Fibroblast of pulmonary artery (primary cell): ENCODE measurements at regions not wholly inside any gene's neighbourhood (a gene's known extent, or its start where the extent isn't known, plus 50 kb on each side); places are given as distances from the start of the nearest gene placed in this dataset.
A peak's percentile ranks its signal among the peaks of the same experiment; 100 is the strongest.

Experiments used
- DNase-seq: peaks from one replicate; pipeline ENCODE4 v3.0.0-alpha.2; 2010; ENCODE audit warnings: low read depth
- H3K4me3 ChIP-seq: replicated peaks from 2 replicates; pipeline ENCODE4 v1.5.1; 2011; ENCODE audit warnings: low read depth, mild to moderate bottlenecking, control low read depth, low read length, moderate library complexity
- CTCF ChIP-seq: IDR thresholded peaks from 2 replicates; pipeline ENCODE4 v1.5.1; 2011; ENCODE audit warnings: mild to moderate bottlenecking, control low read depth, low read length, inconsistent platforms; ENCODE audit errors: missing control alignments

GRCh38 chr17:77266891-77267341 lies 126.1 kb downstream of the SEC14L1 start:
- no peak for DNase-seq
- TF ChIP-seq CTCF: peak; percentile 10
- no peak overlapping the region for H3K4me3 ChIP-seq

GRCh38 chr17:77269696-77270681 lies 129.2 kb downstream of the SEC14L1 start:
- no peak for TF ChIP-seq CTCF
- no peak for DNase-seq
- no peak overlapping the region for H3K4me3 ChIP-seq

GRCh38 chr17:77271411-77271810 lies 130.6 kb downstream of the SEC14L1 start:
- DNase-seq: no peak
- TF ChIP-seq CTCF: no peak
- H3K4me3 ChIP-seq: no peak overlapping the region

- H3K4me3 ChIP-seq: no peak overlapping the region
- DNase-seq: no peak
- no peak for TF ChIP-seq CTCF
Observed at GRCh38 chr17:77273397-77274085, 132.8 kb downstream of the SEC14L1 start.

- no peak for DNase-seq
- TF ChIP-seq CTCF: no peak
- H3K4me3 ChIP-seq: no peak overlapping the region
Observed at GRCh38 chr17:77274096-77274845, 133.5 kb downstream of the SEC14L1 start.

- peak overlapping the region; percentile 45 for H3K4me3 ChIP-seq
- DNase-seq: peak; percentile 90
Observed at GRCh38 chr17:77279448-77280303, 138.9 kb downstream of the SEC14L1 start.

More at GRCh38 chr17:77279448-77280303, 138.9 kb downstream of the SEC14L1 start:
- peak; percentile 12 for TF ChIP-seq CTCF
